ENCODE measurements at regions not wholly inside any gene's neighbourhood (a gene's known extent, or its start where the extent isn't known, plus 50 kb on each side); places are given as distances from the start of the nearest gene placed in this dataset.
A peak's percentile ranks its signal among the peaks of the same experiment; 100 is the strongest.

- no peak overlapping the region for H3K27ac ChIP-seq
- TF ChIP-seq, protein P1, sequence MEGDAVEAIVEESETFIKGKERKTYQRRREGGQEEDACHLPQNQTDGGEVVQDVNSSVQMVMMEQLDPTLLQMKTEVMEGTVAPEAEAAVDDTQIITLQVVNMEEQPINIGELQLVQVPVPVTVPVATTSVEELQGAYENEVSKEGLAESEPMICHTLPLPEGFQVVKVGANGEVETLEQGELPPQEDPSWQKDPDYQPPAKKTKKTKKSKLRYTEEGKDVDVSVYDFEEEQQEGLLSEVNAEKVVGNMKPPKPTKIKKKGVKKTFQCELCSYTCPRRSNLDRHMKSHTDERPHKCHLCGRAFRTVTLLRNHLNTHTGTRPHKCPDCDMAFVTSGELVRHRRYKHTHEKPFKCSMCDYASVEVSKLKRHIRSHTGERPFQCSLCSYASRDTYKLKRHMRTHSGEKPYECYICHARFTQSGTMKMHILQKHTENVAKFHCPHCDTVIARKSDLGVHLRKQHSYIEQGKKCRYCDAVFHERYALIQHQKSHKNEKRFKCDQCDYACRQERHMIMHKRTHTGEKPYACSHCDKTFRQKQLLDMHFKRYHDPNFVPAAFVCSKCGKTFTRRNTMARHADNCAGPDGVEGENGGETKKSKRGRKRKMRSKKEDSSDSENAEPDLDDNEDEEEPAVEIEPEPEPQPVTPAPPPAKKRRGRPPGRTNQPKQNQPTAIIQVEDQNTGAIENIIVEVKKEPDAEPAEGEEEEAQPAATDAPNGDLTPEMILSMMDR (IDR thresholded peaks at IDR 0.05), result no peak
- TF ChIP-seq POLR2A (IDR thresholded peaks at IDR 0.05), result no peak
- no peaks in the 10 kb centered on the region for H3K36me3 ChIP-seq (replicated peaks in 1 of 2)
- DNase-seq, result no peak
- H3K9me3 ChIP-seq (replicated peaks in 1 of 3), result no peaks in the 10 kb centered on the region
- intact Hi-C loops (cut with DNase I), result loop anchor here (10.0 kb wide), 2 partner anchors 85 to 215 kb away; partner anchors contain the start of gene PPM1B (in 1 of the 2)
- no peak overlapping the region for H3K4me3 ChIP-seq
- H3K4me1 ChIP-seq (replicated peaks in 1 of 2), result no peaks in the 10 kb centered on the region
- H3K27me3 ChIP-seq, result no peaks in the 10 kb centered on the region
- WGBS, 4 donors, result 67 to 95% (median 84%) methylated on average over 3 of the region's 3 CpGs
These were observed 83.9 kb upstream of the LRPPRC start for GRCh38 chr2:44079686-44080085.

DNA sequence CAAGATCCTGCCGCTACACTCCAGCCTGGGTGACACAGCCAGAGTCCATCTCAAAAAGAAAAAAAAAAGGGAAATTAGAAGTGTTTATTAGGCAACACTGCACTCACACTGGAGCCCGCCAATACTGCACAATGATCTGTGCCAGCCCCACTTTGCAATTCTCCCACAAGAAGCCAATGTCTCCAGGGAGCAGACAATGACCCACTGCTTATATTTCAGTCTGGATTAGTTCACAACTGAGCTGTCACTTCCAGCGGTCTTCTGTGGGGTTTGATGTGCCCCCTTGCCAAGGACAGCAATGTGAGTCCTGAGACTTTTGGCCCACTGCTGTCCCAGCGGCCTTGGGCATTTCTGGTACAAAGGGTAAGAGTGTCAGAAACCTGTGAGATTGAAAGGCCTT is 85.6 kb upstream of the PPM1B start:
- H3K4me3 ChIP-seq, result no peak overlapping the region
- no peak for TF ChIP-seq POLR2A (IDR thresholded peaks at IDR 0.05)
- TF ChIP-seq, protein P1 (IDR thresholded peaks at IDR 0.05), result no peak
- WGBS, 4 donors, result 64 to 74% (median 68%) methylated on average over 4 of the region's 4 CpGs
- H3K4me1 ChIP-seq (replicated peaks in 1 of 2), result peaks cover 0 to 5% of the 10 kb centered on the region in 2 donors
- H3K27ac ChIP-seq, result no peak overlapping the region
- H3K36me3 ChIP-seq (replicated peaks in 1 of 2), result no peaks in the 10 kb centered on the region
- no peaks in the 10 kb centered on the region for H3K9me3 ChIP-seq (replicated peaks in 1 of 3)
- no peak for DNase-seq
- no peaks in the 10 kb centered on the region for H3K27me3 ChIP-seq
- intact Hi-C loops (cut with DNase I), result loop anchor here (10.0 kb wide), 2 partner anchors 82 to 212 kb away; partner anchors contain the start of gene PPM1B (in 1 of the 2)

- H3K9me3 ChIP-seq (replicated peaks in 1 of 3), result no peaks in the 10 kb centered on the region
- whole genome bisulfite sequencing, 4 donors, result 83 to 91% (median 85%) methylated on average over 5 of the region's 5 CpGs
- H3K4me1 ChIP-seq (replicated peaks in 1 of 2), result peaks cover 0 to 5% of the 10 kb centered on the region in 2 donors
- no peak for DNase-seq
- H3K27me3 ChIP-seq, result no peaks in the 10 kb centered on the region
- intact Hi-C loops (cut with DNase I), result loop anchor here (5.0 to 10.0 kb wide), 3 partner anchors 80 to 210 kb away; partner anchors contain the start of gene PPM1B (in 1 of the 2)
- no peak overlapping the region for H3K4me3 ChIP-seq
- H3K27ac ChIP-seq, result no peak overlapping the region
- no peaks in the 10 kb centered on the region for H3K36me3 ChIP-seq (replicated peaks in 1 of 2)
- no peak for TF ChIP-seq POLR2A (IDR thresholded peaks at IDR 0.05)
- TF ChIP-seq, protein P1 (IDR thresholded peaks at IDR 0.05), result no peak
These were observed 83.8 kb upstream of the PPM1B start for GRCh38 chr2:44084850-44085249.

- intact Hi-C loops (cut with DNase I), result loop anchor here (5.0 to 10.0 kb wide), 3 partner anchors 78 to 208 kb away; partner anchors contain the start of gene PPM1B (in 1 of the 2)
- TF ChIP-seq POLR2A (IDR thresholded peaks at IDR 0.05), result no peak
- TF ChIP-seq, protein P1 (IDR thresholded peaks at IDR 0.05), result no peak
- 76 to 86% (median 80%) methylated on average over 9 to 12 of the region's 12 CpGs for WGBS, 4 donors
- DNase-seq, result no peak
- Histone ChIP-seq H3K9me3 (replicated peaks in 1 of 3) (no peaks in the 10 kb centered on the region), H3K27me3 (no peaks in the 10 kb centered on the region), H3K27ac (peak overlapping the region in 2 of 5 donors; percentile 13 to 72), H3K36me3 (replicated peaks in 1 of 2) (no peaks in the 10 kb centered on the region), H3K4me1 (replicated peaks in 1 of 2) (peaks cover 0 to 5% of the 10 kb centered on the region in 2 donors), H3K4me3 (peak overlapping the region in 1 of 4 donors; percentile 50)
These were observed 82.0 kb upstream of the PPM1B start for GRCh38 chr2:44086629-44087028.

Data from adrenal gland (tissue), 9 donors.